GM12878 (cell line): ENCODE measurements at regions not wholly inside any gene's neighbourhood (a gene's known extent, or its start where the extent isn't known, plus 50 kb on each side); places are given as distances from the start of the nearest gene placed in this dataset.

Source experiments
- ATAC-seq: fragments of 200-7000 bp; cut with Tn5 transposase; 3 replicates; pipeline ENCODE4 v1.9.1; 2020; ENCODE audit warnings: mild to moderate bottlenecking, moderate library complexity
- BruUV-seq: library from RNA; stranded (reverse); fragments of 400-500 nt; replicated peaks from 2 replicates; lab custom pipeline; 2021; lab: Mats Ljungman, UMichigan
- CTCF ChIA-PET: fragments of 300-600 bp; sonication (Branson Sonifier 250); formaldehyde crosslinking; extraction: SDS; loops from one replicate; lab custom pipeline; 2021; ENCODE audit warnings: inconsistent platforms; lab: Yijun Ruan, JAX
- POLR2A ChIA-PET: fragments of 350-600 bp; formaldehyde crosslinking; extraction: SDS; loops from one replicate; lab custom pipeline; 2021; ENCODE audit warnings: inconsistent platforms; lab: Charles Lee
- RAD21 ChIA-PET: fragments of 300-600 bp; sonication (Branson Sonifier 250); formaldehyde crosslinking; loops from one replicate; lab custom pipeline; 2023; ENCODE audit warnings: antibody characterized with exemption; ENCODE audit not compliant: unreplicated experiment; lab: Charles Lee
- SMC1A ChIA-PET: fragments of 300-600 bp; sonication (Branson Sonifier 250); formaldehyde crosslinking; loops from one replicate; lab custom pipeline; 2023; ENCODE audit not compliant: unreplicated experiment, uncharacterized antibody; lab: Charles Lee
- DNase-seq: peaks from one replicate; pipeline ENCODE4 v3.0.0-alpha.2; 2011; ENCODE audit warnings: low read depth, low spot score
- FAIRE-seq: peaks from 3 replicates; lab custom pipeline; 2011; peaks lifted over from hg19 to GRCh38; lab: Jason Lieb, UNC
- H2AFZ ChIP-seq: 2 replicates; pipeline ENCODE4 v1.6.0; 2011; ENCODE audit warnings: low read depth, low read length, control low read depth; ENCODE audit not compliant: control insufficient read depth
- H3K27ac ChIP-seq: 2 replicates; pipeline ENCODE4 v1.5.1; 2011; ENCODE audit warnings: control low read depth; ENCODE audit not compliant: control insufficient read depth, insufficient read depth
- H3K27me3 ChIP-seq, 2 experiments: replicated peaks in 1 of 2; 2 replicates each; pipeline versions ENCODE4 v1.6.0 to v1.6.1; 2011; ENCODE audit warnings: low read length in 1 of 2; ENCODE audit not compliant: control insufficient read depth in 2 of 2, insufficient read depth in 2 of 2
- H3K36me3 ChIP-seq, 2 experiments: 2 replicates each; pipeline ENCODE4 v1.5.1; 2011; ENCODE audit warnings: low read length in 1 of 2; ENCODE audit not compliant: control insufficient read depth in 2 of 2, insufficient read depth in 2 of 2
- H3K4me1 ChIP-seq: 2 replicates; pipeline ENCODE4 v1.6.1; 2011; ENCODE audit warnings: mild to moderate bottlenecking, low read length, moderate library complexity, mixed read lengths; ENCODE audit not compliant: control insufficient read depth, insufficient read depth
- H3K4me2 ChIP-seq: 2 replicates; pipeline ENCODE4 v1.6.0; 2011; ENCODE audit warnings: control low read depth; ENCODE audit not compliant: control insufficient read depth, insufficient read depth
- H3K4me3 ChIP-seq: fragments of 200-600 bp; sonication (generic); 2 replicates; pipeline ENCODE4 v1.5.1; 2016
- H3K79me2 ChIP-seq: 2 replicates; pipeline ENCODE4 v1.6.0; 2011; ENCODE audit warnings: low read length; ENCODE audit not compliant: control insufficient read depth, insufficient read depth
- H3K9ac ChIP-seq: 2 replicates; pipeline ENCODE4 v1.8.0; 2011; ENCODE audit warnings: low read length, control low read depth, mixed read lengths; ENCODE audit not compliant: control insufficient read depth, insufficient read depth
- H3K9me3 ChIP-seq: replicated peaks from 3 replicates; pipeline ENCODE4 v1.5.1; 2011; ENCODE audit warnings: mild to moderate bottlenecking, low read length; ENCODE audit not compliant: control insufficient read depth, insufficient read depth
- H4K20me1 ChIP-seq: 2 replicates; pipeline ENCODE4 v1.6.0; 2011; ENCODE audit not compliant: control insufficient read depth, insufficient read depth
- JUNB ChIP-seq: IDR thresholded peaks from 2 replicates; pipeline ENCODE4 v1.6.1; 2016; ENCODE audit warnings: antibody characterized with exemption, mild to moderate bottlenecking
- POLR2AphosphoS5 ChIP-seq: IDR thresholded peaks from 2 replicates; pipeline ENCODE4 v1.6.1; 2011; ENCODE audit warnings: mild to moderate bottlenecking, low read length, inconsistent platforms
- PRDM15 ChIP-seq: fragments of 450-650 bp; formaldehyde crosslinking; IDR thresholded peaks from 2 replicates; pipeline ENCODE4 v1.4.0; 2020; ENCODE audit warnings: mild to moderate bottlenecking, moderate library complexity
- RAD51 ChIP-seq: fragments of 450-650 bp; IDR thresholded peaks from 2 replicates; pipeline ENCODE4 v1.6.1; 2016; ENCODE audit warnings: moderate library complexity, mild to moderate bottlenecking, inconsistent platforms
- RELB ChIP-seq: fragments of 450-650 bp; IDR thresholded peaks from 2 replicates; pipeline ENCODE4 v1.6.1; 2017; ENCODE audit warnings: low read depth, mild to moderate bottlenecking, moderate library complexity
- RFX5 ChIP-seq: IDR thresholded peaks from 2 replicates; pipeline ENCODE4 v1.6.1; 2011; ENCODE audit warnings: low read depth, low read length, improper control_type of control experiment
- SKIL ChIP-seq: fragments of 450-650 bp; IDR thresholded peaks from 2 replicates; pipeline ENCODE4 v1.6.1; 2017; ENCODE audit warnings: mild to moderate bottlenecking, low read depth, inconsistent platforms; ENCODE audit not compliant: poor library complexity, severe bottlenecking
- SRF ChIP-seq, 2 experiments: IDR thresholded peaks; 2 replicates each; pipeline ENCODE4 v1.6.1; 2011; ENCODE audit warnings: low read depth in 2 of 2, low read length in 2 of 2, mild to moderate bottlenecking in 1 of 2, moderate library complexity in 1 of 2
- STAT1 ChIP-seq: fragments of 450-650 bp; conservative IDR thresholded peaks from 2 replicates; pipeline ENCODE4 v1.6.1; 2014; ENCODE audit warnings: antibody characterized with exemption, mild to moderate bottlenecking
- SUZ12 ChIP-seq: fragments of 200-600 bp; sonication (generic); IDR thresholded peaks from one replicate; pipeline ENCODE4 v1.6.1; 2018; ENCODE audit warnings: antibody characterized with exemption, mild to moderate bottlenecking; ENCODE audit not compliant: unreplicated experiment
- ZNF207 ChIP-seq: fragments of 450-650 bp; IDR thresholded peaks from 2 replicates; pipeline ENCODE4 v1.6.1; 2014; ENCODE audit warnings: antibody characterized with exemption, mild to moderate bottlenecking, borderline replicate concordance
- ZNF687 ChIP-seq: fragments of 450-650 bp; IDR thresholded peaks from 2 replicates; pipeline ENCODE4 v1.6.1; 2017; ENCODE audit warnings: mild to moderate bottlenecking, moderate library complexity
- WGBS: methylation state at CpG from one replicate; pipeline ENCODE4 v1.1.6; 2016; ENCODE audit warnings: low lambda C conversion rate; ENCODE audit not compliant: insufficient replicate concordance, insufficient coverage; ENCODE audit errors: missing lambda C conversion rate; 5-methylcytosine and 5-hydroxymethylcytosine counted together
- in situ Hi-C: fragments of 300-500 bp; cut with MboI; formaldehyde crosslinking; loops from 9 replicates; pipeline ENCODE4 v1.14.3; 2018; ENCODE audit warnings: mixed read lengths
- intact Hi-C: fragments of 100-400 bp; cut with micrococcal nuclease; formaldehyde crosslinking; loops from one replicate; pipeline ENCODE4 v1.14.2; 2022; ENCODE audit not compliant: unreplicated experiment

- TF ChIP-seq ZNF687 (no peak), SKIL (no peak), RFX5 (no peak), STAT1 (no peak), ZNF207 (no peak), RAD51 (no peak)
These were observed 323.8 kb downstream of the GBE1 start (continued) for GRCh38 chr3:81437683-81438082.

- BruUV-seq = no TSS peak
- H3K9ac ChIP-seq = no peak overlapping the region
- no peaks in the 10 kb centered on the region for H3K36me3 ChIP-seq
- no peaks in the 10 kb centered on the region for H4K20me1 ChIP-seq
- in situ Hi-C loops (no loop called here), intact Hi-C loops (no loop called here)
- no peak overlapping the region for H3K4me3 ChIP-seq
- ATAC-seq (peak; percentile 52), DNase-seq (no peak), FAIRE-seq (no peak)
- ChIA-PET RAD21 (no interaction called here), SMC1A (no interaction called here), POLR2A (no interaction called here), CTCF (no interaction called here)
- H3K9me3 ChIP-seq = no peaks in the 10 kb centered on the region
- no peak overlapping the region for H3K27ac ChIP-seq
- no peaks in the 10 kb centered on the region for H3K79me2 ChIP-seq
- no peak overlapping the region for H2AFZ ChIP-seq
- H3K27me3 ChIP-seq = 0 out of 4 replicates have a peak, but pooled peaks cover 0 to 1% of the 10 kb centered on the region in 2 experiments
- WGBS = 27% methylated on average over 3 of the region's 3 CpGs
- no peak overlapping the region for H3K4me2 ChIP-seq
- no peaks in the 10 kb centered on the region for H3K4me1 ChIP-seq
- TF ChIP-seq POLR2AphosphoS5 (no peak), SUZ12 (no peak), JUNB (no peak), RELB (no peak), PRDM15 (no peak), STAT1 (no peak), SRF (IDR thresholded peaks at IDR 0.05; ENCODE audit: low read depth in 2 of 2, low read length in 2 of 2) (no peak)
These were observed 325.3 kb downstream of the GBE1 start for GRCh38 chr3:81436182-81436581.
